LHCN-M2 (cell line): ENCODE measurements at regions not wholly inside any gene's neighbourhood (a gene's known extent, or its start where the extent isn't known, plus 50 kb on each side); places are given as distances from the start of the nearest gene placed in this dataset.
"Not testable (repeated sequence)": the region's sequence is repeated elsewhere in the genome, so short reads cannot be mapped to it uniquely, and the experiment has no call there.

Experiments
- DNase-seq: peaks from one replicate; pipeline ENCODE4 v3.0.0-alpha.2; 2012; ENCODE audit warnings: low read depth

DNA sequence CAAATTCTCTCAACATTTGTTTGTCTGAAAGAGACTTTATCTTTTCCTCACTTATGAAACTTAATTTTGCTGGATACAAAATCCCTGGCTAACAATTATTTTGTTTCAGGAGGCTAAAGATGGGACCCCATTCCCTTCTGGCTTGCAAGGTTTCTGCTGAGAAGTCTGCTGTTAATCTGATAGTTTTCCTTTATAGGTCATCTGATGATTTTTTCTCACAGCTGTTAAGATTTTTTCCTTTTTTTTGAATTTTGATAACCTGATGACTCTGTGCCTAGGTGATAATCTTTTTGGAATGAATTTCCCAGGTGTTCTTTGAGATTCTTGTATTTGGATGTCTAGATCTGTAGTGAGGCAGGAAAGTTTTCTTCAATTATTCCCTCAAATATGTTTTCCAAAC lies 2661.4 kb downstream of the PCDH9 start:
- DNase-seq = no peak

DNA sequence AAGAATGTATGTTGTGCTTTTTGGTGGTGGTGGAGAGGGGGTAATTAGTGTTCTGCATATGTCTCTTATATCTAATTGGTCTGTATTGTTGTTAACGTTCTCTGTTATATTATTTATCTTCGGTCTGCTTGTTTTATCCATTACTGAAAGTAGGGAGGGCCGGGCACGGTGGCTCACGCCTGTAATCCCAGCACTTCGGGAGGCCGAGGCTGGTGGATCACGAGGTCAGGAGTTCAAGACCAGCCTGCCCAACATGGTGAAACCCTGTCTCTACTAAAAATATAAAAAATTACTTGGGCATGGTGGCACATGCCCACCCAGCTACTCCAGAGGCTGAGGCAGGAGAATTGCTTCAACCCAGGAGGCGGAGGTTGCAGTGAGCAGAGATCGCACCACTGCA lies 2672.1 kb downstream of the PCDH9 start:
- DNase-seq = not testable (repeated sequence)

GRCh38 chr13:64556376-64556775 lies 2673.8 kb downstream of the PCDH9 start:
- no peak for DNase-seq

- DNase-seq = no peak
Observed at GRCh38 chr13:64553411-64554129, 2676.6 kb downstream of the PCDH9 start.

GRCh38 chr13:64551755-64552154 lies 2678.4 kb downstream of the PCDH9 start:
- peak; percentile 73 for DNase-seq

DNA sequence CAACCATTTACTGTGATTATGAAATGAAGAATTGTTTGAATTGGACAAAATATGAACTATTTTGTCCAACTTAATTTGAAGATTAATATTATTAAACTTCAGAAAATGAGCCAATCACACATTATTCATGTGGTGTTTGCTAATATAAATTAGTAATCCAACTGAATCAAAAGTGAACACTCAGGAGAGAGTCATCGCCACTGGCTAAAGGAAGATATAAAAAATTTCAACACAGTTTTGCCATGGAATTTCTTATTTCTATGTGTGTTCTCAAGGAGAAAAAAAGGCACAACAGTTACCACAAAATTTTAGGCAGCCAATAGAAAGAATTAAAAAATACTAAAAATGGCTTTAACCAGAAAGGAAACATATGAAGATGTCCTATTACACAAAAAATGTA lies 2683.8 kb downstream of the PCDH9 start:
- DNase-seq = no peak

- DNase-seq = no peak
Observed at GRCh38 chr13:64540976-64541375, 2689.2 kb downstream of the PCDH9 start.

- DNase-seq = peak; percentile 9
Observed at GRCh38 chr13:64540468-64540867, 2689.7 kb downstream of the PCDH9 start.

GRCh38 chr13:64538711-64539110 lies 2691.4 kb downstream of the PCDH9 start:
- DNase-seq = no peak

- DNase-seq = no peak
Observed at GRCh38 chr13:64534302-64534701, 2695.8 kb downstream of the PCDH9 start.

GRCh38 chr13:64531400-64531799 lies 2698.7 kb downstream of the PCDH9 start:
- no peak for DNase-seq

GRCh38 chr13:64529874-64530485 lies 2700.2 kb downstream of the PCDH9 start:
- no peak for DNase-seq

- no peak for DNase-seq
Observed at GRCh38 chr13:64528838-64529237, 2701.3 kb downstream of the PCDH9 start.

GRCh38 chr13:64527561-64527960 lies 2702.6 kb downstream of the PCDH9 start:
- DNase-seq = no peak

DNA sequence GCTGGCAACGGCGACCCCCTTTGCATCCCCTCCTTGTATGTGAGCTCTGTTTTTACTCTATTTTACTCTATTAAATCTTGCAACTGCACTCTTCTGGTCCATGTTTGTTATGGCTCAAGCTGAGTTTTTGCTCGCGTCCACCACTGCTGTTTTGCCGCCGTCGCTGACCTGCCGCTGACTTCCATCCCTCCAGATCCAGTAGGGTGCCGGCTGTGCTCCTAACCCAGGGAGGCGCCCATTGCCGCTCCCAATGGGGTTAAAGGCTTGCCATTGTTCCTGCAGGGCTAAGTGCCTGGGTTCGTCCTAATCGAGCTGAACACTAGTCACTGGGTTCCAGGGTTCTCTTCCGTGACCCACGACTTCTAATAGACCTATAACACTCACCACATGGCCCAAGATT lies 2704.4 kb downstream of the PCDH9 start:
- no peak for DNase-seq

- no peak for DNase-seq
Observed at GRCh38 chr13:64510747-64511146, 2719.4 kb downstream of the PCDH9 start.

DNA sequence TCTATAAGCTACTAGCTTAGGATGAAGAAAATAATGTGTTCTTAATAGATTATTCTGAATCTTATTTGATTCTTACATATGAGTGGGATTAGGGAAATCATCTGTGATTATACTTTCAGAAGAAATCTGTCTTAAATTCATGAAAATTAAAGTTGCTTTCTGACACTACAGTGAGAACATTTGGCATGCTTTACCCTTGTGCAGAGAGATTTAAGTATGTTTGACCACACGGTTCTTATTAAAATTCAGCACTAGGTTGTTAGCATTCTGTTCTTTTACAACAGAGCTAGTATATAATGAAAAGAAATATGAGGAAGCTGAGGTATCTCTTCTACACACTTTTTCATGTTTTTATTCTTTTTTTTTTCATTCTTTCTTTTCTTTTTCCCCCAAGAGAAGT lies 2723.9 kb downstream of the PCDH9 start:
- DNase-seq = no peak

DNA sequence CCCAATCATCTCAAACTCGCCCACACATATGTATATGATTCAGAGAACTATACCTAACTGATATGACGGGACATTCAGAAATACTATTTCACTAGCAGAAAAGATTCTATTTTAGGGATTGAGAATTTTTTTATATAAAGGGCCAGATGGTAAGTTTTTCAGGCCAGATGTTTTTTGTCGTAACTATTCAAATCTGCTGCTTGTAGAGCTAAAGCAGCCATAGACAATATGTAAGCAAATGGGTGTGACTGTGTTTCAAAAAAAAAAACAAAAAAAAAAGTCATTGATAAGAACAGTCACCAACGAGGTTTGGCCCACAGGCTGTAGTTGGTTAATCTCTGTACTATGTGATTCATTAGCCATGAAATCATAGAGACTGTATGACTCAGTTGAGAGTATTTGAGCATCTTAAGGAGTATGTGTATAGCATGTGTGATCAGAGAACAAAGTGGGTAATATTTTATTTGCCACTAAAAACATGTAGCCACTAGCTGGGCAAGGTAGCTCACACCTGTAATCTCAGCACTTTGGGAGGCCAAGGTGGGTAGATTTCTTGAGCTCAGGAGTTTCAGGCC lies 2724.7 kb downstream of the PCDH9 start:
- DNase-seq = peak; percentile 12

GRCh38 chr13:64488731-64489130 lies 2741.4 kb downstream of the PCDH9 start:
- DNase-seq = no peak

GRCh38 chr13:64482373-64482772 lies 2747.8 kb downstream of the PCDH9 start:
- DNase-seq = no peak

DNA sequence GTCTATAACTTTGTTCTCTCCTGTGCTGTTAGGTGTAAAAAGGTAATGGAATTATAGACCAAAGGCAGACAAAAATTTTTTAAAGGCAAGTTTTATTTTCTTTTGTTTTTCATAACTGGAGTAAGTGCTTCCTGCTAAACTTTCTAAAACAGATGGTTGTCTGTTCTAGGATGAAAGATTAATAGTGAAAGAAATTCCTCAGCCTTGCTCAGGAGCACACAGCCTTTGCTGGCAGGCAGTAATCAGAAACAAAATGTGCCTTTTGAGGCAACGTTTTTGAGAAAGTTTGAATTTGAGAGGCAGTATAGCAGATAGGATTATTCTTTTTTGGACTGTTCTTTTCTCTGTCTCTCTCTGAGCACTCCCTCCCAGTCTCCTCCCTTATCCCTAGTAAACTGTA lies 2749.5 kb downstream of the PCDH9 start:
- DNase-seq = no peak

- no peak for DNase-seq
Observed at GRCh38 chr13:64480211-64480610, 2749.9 kb downstream of the PCDH9 start.

- no peak for DNase-seq
Observed at GRCh38 chr13:64477146-64477545, 2753.0 kb downstream of the PCDH9 start.
